H1 (cell line): ENCODE measurements at regions not wholly inside any gene's neighbourhood (a gene's known extent, or its start where the extent isn't known, plus 50 kb on each side); places are given as distances from the start of the nearest gene placed in this dataset.

Experiments used
- CTCF ChIA-PET: fragments of 300-600 bp; sonication (Branson Sonifier 250); formaldehyde crosslinking; loops from one replicate; lab custom pipeline; 2021; ENCODE audit not compliant: partially characterized antibody; lab: Charles Lee
- POLR2A ChIA-PET: fragments of 300-600 bp; sonication (Branson Sonifier 250); formaldehyde crosslinking; loops from one replicate; lab custom pipeline; 2021; ENCODE audit warnings: inconsistent platforms; ENCODE audit not compliant: partially characterized antibody; lab: Charles Lee
- DNase-seq, 2 experiments: peaks; one replicate each; pipeline versions ENCODE4 v3.0.0 to v3.0.0-alpha.2; 2010 to 2022; ENCODE audit warnings: low spot score in 2 of 2, low read depth in 1 of 2, mixed read lengths in 1 of 2
- FAIRE-seq: peaks from 2 replicates; lab custom pipeline; 2011; peaks lifted over from hg19 to GRCh38; lab: Jason Lieb, UNC
- H2AFZ ChIP-seq: 2 replicates; pipeline ENCODE4 v1.8.1; 2012; ENCODE audit warnings: low read length, inconsistent platforms
- H2AK5ac ChIP-seq: 2 replicates; pipeline ENCODE4 v1.6.1; 2013; ENCODE audit warnings: low read depth, low read length
- H2BK120ac ChIP-seq: replicated peaks from 2 replicates; pipeline ENCODE3; 2013; ENCODE audit warnings: low read depth, low read length, inconsistent platforms
- H2BK12ac ChIP-seq: 2 replicates; pipeline ENCODE4 v1.6.1; 2013; ENCODE audit warnings: low read depth, low read length
- H2BK15ac ChIP-seq: 2 replicates; pipeline ENCODE4 v1.6.1; 2013; ENCODE audit warnings: low read length
- H2BK20ac ChIP-seq: 2 replicates; pipeline ENCODE4 v1.6.1; 2013; ENCODE audit warnings: low read length
- H2BK5ac ChIP-seq: 2 replicates; pipeline ENCODE4 v1.6.1; 2013; ENCODE audit warnings: low read depth, low read length
- H3K14ac ChIP-seq: 2 replicates; pipeline ENCODE4 v1.6.1; 2013; ENCODE audit warnings: inconsistent platforms; ENCODE audit not compliant: insufficient read length
- H3K18ac ChIP-seq: 2 replicates; pipeline ENCODE4 v1.6.1; 2013; ENCODE audit warnings: low read length; ENCODE audit errors: extremely low read depth
- H3K23ac ChIP-seq: 2 replicates; pipeline ENCODE4 v1.6.1; 2013; ENCODE audit warnings: inconsistent platforms; ENCODE audit not compliant: insufficient read length
- H3K23me2 ChIP-seq: 2 replicates; pipeline ENCODE4 v1.6.1; 2013; ENCODE audit warnings: low read depth, low read length
- H3K27ac ChIP-seq: 2 replicates; pipeline ENCODE4 v1.6.1; 2011; ENCODE audit warnings: low read depth, low read length, inconsistent platforms
- H3K27me3 ChIP-seq, 4 experiments: replicated peaks in 1 of 4; 1 replicate in 1 of 4; 2 replicates in 3 of 4; pipeline versions ENCODE4 v1.6.1 to v1.8.1; 2011 to 2013; ENCODE audit warnings: low read length in 3 of 4, mild to moderate bottlenecking in 3 of 4, inconsistent platforms in 2 of 4, mixed read lengths in 2 of 4, moderate library complexity in 1 of 4; ENCODE audit not compliant: control insufficient read depth in 3 of 4, insufficient read depth in 3 of 4; ENCODE audit errors: extremely low read depth in 1 of 4
- H3K36me3 ChIP-seq, 4 experiments: 2 replicates each; pipeline versions ENCODE4 v1.6.1 to v1.8.1; 2011 to 2013; ENCODE audit warnings: mild to moderate bottlenecking in 4 of 4, low read length in 3 of 4, moderate library complexity in 2 of 4, control low read depth in 1 of 4, inconsistent platforms in 1 of 4; ENCODE audit not compliant: insufficient read depth in 4 of 4, control insufficient read depth in 2 of 4
- H3K4ac ChIP-seq: replicated peaks from 2 replicates; pipeline ENCODE3; 2013; ENCODE audit warnings: low read length, low read depth, mixed read lengths, inconsistent platforms; ENCODE audit not compliant: insufficient read length
- H3K4me1 ChIP-seq, 4 experiments: replicated peaks in 1 of 4; 1 replicate in 1 of 4; 2 replicates in 3 of 4; pipeline versions ENCODE4 v1.6.1 to v1.8.1; 2011 to 2013; ENCODE audit warnings: low read length in 3 of 4, inconsistent platforms in 2 of 4, mixed read lengths in 1 of 4; ENCODE audit not compliant: insufficient read depth in 4 of 4, control insufficient read depth in 3 of 4
- H3K4me2 ChIP-seq, 2 experiments: 2 replicates each; pipeline versions ENCODE4 v1.6.1 to v1.8.1; 2011 to 2013; ENCODE audit warnings: low read depth in 2 of 2, low read length in 2 of 2, control low read depth in 1 of 2, inconsistent platforms in 1 of 2, mild to moderate bottlenecking in 1 of 2; ENCODE audit not compliant: insufficient read depth in 1 of 2
- H3K4me3 ChIP-seq, 4 experiments: fragments of 200-600, 300-600 bp in 1 of 4; sonication (generic), shearing (Covaris generic), sonication (Bioruptor Twin) in 1 of 4; 2 replicates each; pipeline versions ENCODE4 v1.5.1 to v1.8.1; 2011 to 2016; ENCODE audit warnings: low read length in 4 of 4, low read depth in 3 of 4, control low read depth in 2 of 4, inconsistent platforms in 2 of 4, mild to moderate bottlenecking in 2 of 4, mixed read lengths in 1 of 4, moderate library complexity in 1 of 4; ENCODE audit not compliant: insufficient read depth in 2 of 4; ENCODE audit errors: extremely low read depth in 1 of 4
- H3K56ac ChIP-seq: replicated peaks from 2 replicates; pipeline ENCODE3; 2013; ENCODE audit warnings: low read depth, mild to moderate bottlenecking, mixed read lengths, low read length, inconsistent platforms; ENCODE audit not compliant: insufficient read length
- H3K79me1 ChIP-seq: 2 replicates; pipeline ENCODE4 v1.6.1; 2013; ENCODE audit warnings: low read depth, low read length, control low read depth
- H3K79me2 ChIP-seq, 2 experiments: 2 replicates each; pipeline versions ENCODE4 v1.6.1 to v1.8.1; 2012 to 2013; ENCODE audit warnings: low read length in 2 of 2, mild to moderate bottlenecking in 2 of 2, inconsistent platforms in 1 of 2; ENCODE audit not compliant: insufficient read depth in 2 of 2, control insufficient read depth in 1 of 2
- H3K9ac ChIP-seq, 4 experiments: replicated peaks in 1 of 4; 1 replicate in 1 of 4; 2 replicates in 3 of 4; pipeline versions ENCODE4 v1.6.1 to v1.8.1; 2011 to 2013; ENCODE audit warnings: low read depth in 3 of 4, low read length in 3 of 4, control low read depth in 2 of 4, mild to moderate bottlenecking in 2 of 4, moderate library complexity in 2 of 4, inconsistent platforms in 1 of 4; ENCODE audit errors: extremely low read depth in 1 of 4
- H3K9me3 ChIP-seq, 2 experiments: 2 replicates each; pipeline versions ENCODE4 v1.6.1 to v1.8.1; 2012 to 2013; ENCODE audit warnings: mild to moderate bottlenecking in 2 of 2, moderate library complexity in 2 of 2, control low read depth in 1 of 2, inconsistent platforms in 1 of 2, low read depth in 1 of 2, low read length in 1 of 2, mixed read lengths in 1 of 2; ENCODE audit not compliant: insufficient read depth in 2 of 2
- H4K20me1 ChIP-seq, 2 experiments: replicated peaks in 1 of 2; 2 replicates each; pipeline versions ENCODE3 to v1.8.1; 2011 to 2013; ENCODE audit warnings: inconsistent platforms in 2 of 2, low read length in 2 of 2, mild to moderate bottlenecking in 1 of 2; ENCODE audit not compliant: insufficient read depth in 2 of 2, control insufficient read depth in 1 of 2
- H4K5ac ChIP-seq: 2 replicates; pipeline ENCODE4 v1.6.1; 2013; ENCODE audit warnings: low read length, low read depth, mixed read lengths, inconsistent platforms; ENCODE audit not compliant: insufficient read length
- H4K8ac ChIP-seq: 2 replicates; pipeline ENCODE4 v1.8.0; 2013; ENCODE audit warnings: mild to moderate bottlenecking, moderate library complexity, low read length, inconsistent platforms; ENCODE audit not compliant: insufficient read depth; ENCODE audit errors: extremely low read depth
- H4K91ac ChIP-seq: replicated peaks from 2 replicates; pipeline ENCODE3; 2013; ENCODE audit warnings: low read length, mixed read lengths, inconsistent platforms; ENCODE audit not compliant: insufficient read length
- BACH1 ChIP-seq: IDR thresholded peaks from 2 replicates; pipeline ENCODE4 v1.6.1; 2012; ENCODE audit warnings: low read length, improper control_type of control experiment
- CBX8 ChIP-seq: fragments of 300-800, 300-1000 bp; sonication (generic); IDR thresholded peaks from 2 replicates; pipeline ENCODE4 v1.7.1; 2016; ENCODE audit warnings: low read depth, low read length, borderline replicate concordance
- E2F6 ChIP-seq: IDR thresholded peaks from 2 replicates; pipeline ENCODE4 v1.6.1; 2012; ENCODE audit warnings: inconsistent platforms
- GTF2F1 ChIP-seq: IDR thresholded peaks from 2 replicates; pipeline ENCODE4 v1.6.1; 2012; ENCODE audit warnings: low read depth, low read length, improper control_type of control experiment, borderline replicate concordance
- NANOG ChIP-seq: IDR thresholded peaks from 2 replicates; pipeline ENCODE4 v1.6.1; 2011; ENCODE audit warnings: low read length, low read depth, mild to moderate bottlenecking, inconsistent platforms; ENCODE audit not compliant: insufficient read depth, poor library complexity, severe bottlenecking
- POLR2A ChIP-seq, 2 experiments: IDR thresholded peaks; 1 replicate in 1 of 2; 2 replicates in 1 of 2; pipeline ENCODE4 v1.6.1; 2011; ENCODE audit warnings: low read depth in 2 of 2, low read length in 2 of 2, mild to moderate bottlenecking in 2 of 2; ENCODE audit errors: control extremely low read depth in 1 of 2
- POLR2AphosphoS5 ChIP-seq: IDR thresholded peaks from 2 replicates; pipeline ENCODE4 v1.6.1; 2011; ENCODE audit warnings: low read depth, low read length
- RFX5 ChIP-seq: IDR thresholded peaks from 2 replicates; pipeline ENCODE4 v1.6.1; 2011; ENCODE audit warnings: low read depth, low read length, improper control_type of control experiment, borderline replicate concordance
- SP2 ChIP-seq: IDR thresholded peaks from 2 replicates; pipeline ENCODE4 v1.6.1; 2012; ENCODE audit warnings: mild to moderate bottlenecking, low read length, inconsistent platforms
- TEAD4 ChIP-seq: IDR thresholded peaks from 2 replicates; pipeline ENCODE4 v1.6.1; 2012; ENCODE audit warnings: low read depth, low read length, inconsistent platforms, mixed read lengths
- WGBS, 2 experiments: shearing (Covaris generic) in 1 of 2; methylation state at CpG; one replicate each; pipeline versions ENCODE4 v1.1.6 to v1.1.7; 2013 to 2015; ENCODE audit warnings: low lambda C conversion rate in 2 of 2, mixed read lengths in 2 of 2, inconsistent platforms in 1 of 2, low coverage in 1 of 2, missing lambda C conversion rate in 1 of 2; ENCODE audit not compliant: insufficient replicate concordance in 2 of 2, insufficient coverage in 1 of 2, insufficient read length in 1 of 2; ENCODE audit errors: extremely low coverage in 1 of 2, missing lambda C conversion rate in 1 of 2; 5-methylcytosine and 5-hydroxymethylcytosine counted together

GRCh38 chr6:105539911-105540310, 137.0 kb upstream of the PREP start:
- no peaks in the 10 kb centered on the region for H4K20me1 ChIP-seq
- H4K8ac ChIP-seq: no peak overlapping the region
- no peak overlapping the region for H2BK5ac ChIP-seq
- H3K4ac ChIP-seq: no peak overlapping the region
- H3K9me3 ChIP-seq: no peaks in the 10 kb centered on the region
- no peak overlapping the region for H2AK5ac ChIP-seq
- H3K18ac ChIP-seq: no peak overlapping the region
- ChIA-PET POLR2A (no interaction called here), CTCF (no interaction called here)
- no peaks in the 10 kb centered on the region for H3K27me3 ChIP-seq
- DNase-seq (no peak), FAIRE-seq (no peak)
- 95% methylated on average over 5 of the region's 5 CpGs; no CpG with 5 or more reads in 1 of the 2 experiments for WGBS, 2 experiments
- H3K27ac ChIP-seq: no peak overlapping the region
- H3K4me3 ChIP-seq: no peak overlapping the region
- no peak overlapping the region for H2BK20ac ChIP-seq
- no peak overlapping the region for H4K91ac ChIP-seq
- H3K4me1 ChIP-seq: no peaks in the 10 kb centered on the region
- no peaks in the 10 kb centered on the region for H3K79me1 ChIP-seq
- H2BK15ac ChIP-seq: no peak overlapping the region
- no peak overlapping the region for H3K14ac ChIP-seq
- H3K9ac ChIP-seq: no peak overlapping the region
- H3K4me2 ChIP-seq: no peak overlapping the region
- H3K36me3 ChIP-seq: no peaks in the 10 kb centered on the region
- no peak overlapping the region for H2BK12ac ChIP-seq
- no peak overlapping the region for H2BK120ac ChIP-seq
- H3K23ac ChIP-seq: no peak overlapping the region
- no peak overlapping the region for H2AFZ ChIP-seq
- H3K56ac ChIP-seq: no peak overlapping the region
- H3K79me2 ChIP-seq: no peaks in the 10 kb centered on the region
- no peak overlapping the region for H4K5ac ChIP-seq
- TF ChIP-seq NANOG (no peak), POLR2AphosphoS5 (no peak), E2F6 (no peak), BACH1 (no peak), RFX5 (no peak), CBX8 (no peak), TEAD4 (no peak), POLR2A (IDR thresholded peaks at IDR 0.05; ENCODE audit: control extremely low read depth in 1 of 2, low read depth in 2 of 2, low read length in 2 of 2) (no peak), GTF2F1 (no peak), SP2 (no peak)
- TF ChIP-seq, all 59 proteins: peak for 0
- H3K23me2 ChIP-seq: no peaks in the 10 kb centered on the region
